ENCODE measurements at regions not wholly inside any gene's neighbourhood (a gene's known extent, or its start where the extent isn't known, plus 50 kb on each side); places are given as distances from the start of the nearest gene placed in this dataset.
A peak's percentile ranks its signal among the peaks of the same experiment; 100 is the strongest.
"Not testable (repeated sequence)": the region's sequence is repeated elsewhere in the genome, so short reads cannot be mapped to it uniquely, and the experiment has no call there.

DNA sequence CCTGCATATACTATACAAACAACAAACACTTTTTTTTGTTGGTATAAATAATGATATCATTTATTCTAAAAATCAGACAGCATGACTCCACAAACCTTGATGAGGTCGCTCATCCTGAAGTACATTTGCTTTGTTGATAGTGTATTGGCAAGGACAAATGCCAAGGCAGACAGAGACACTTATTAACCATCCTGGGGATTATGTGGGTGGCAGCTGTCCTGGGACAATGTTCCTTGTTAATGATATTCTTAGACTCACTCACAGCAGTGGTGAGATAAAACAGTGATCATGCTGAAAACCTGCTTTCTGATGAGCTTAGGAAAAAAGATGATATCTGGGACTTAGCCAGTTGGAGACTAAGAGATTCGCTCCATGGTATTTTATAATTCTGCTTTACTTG, 85.4 kb upstream of the OGFRL1 start:
- no peak for DNase-seq (ENCODE audit: low read depth)

DNA sequence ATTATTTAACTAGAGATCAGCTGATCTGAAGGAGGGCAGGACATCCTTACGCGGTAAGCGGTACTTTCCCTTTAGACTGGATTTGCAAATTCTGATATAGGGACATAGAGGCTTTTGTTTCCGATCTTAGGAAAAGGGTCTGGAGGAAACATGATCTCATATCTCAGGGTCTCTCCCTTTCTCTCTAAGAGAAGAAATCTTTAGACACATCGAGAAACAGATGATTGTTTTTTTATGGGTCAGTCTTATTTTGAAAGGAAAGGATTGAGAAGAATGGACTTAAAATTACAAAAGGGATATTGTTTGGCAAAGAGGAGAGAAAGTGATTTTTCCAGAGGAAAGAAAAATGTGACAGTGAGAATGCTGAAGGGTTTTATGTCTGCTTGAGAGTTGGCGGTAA, 83.9 kb upstream of the OGFRL1 start:
- no peak for DNase-seq (ENCODE audit: low read depth)

DNA sequence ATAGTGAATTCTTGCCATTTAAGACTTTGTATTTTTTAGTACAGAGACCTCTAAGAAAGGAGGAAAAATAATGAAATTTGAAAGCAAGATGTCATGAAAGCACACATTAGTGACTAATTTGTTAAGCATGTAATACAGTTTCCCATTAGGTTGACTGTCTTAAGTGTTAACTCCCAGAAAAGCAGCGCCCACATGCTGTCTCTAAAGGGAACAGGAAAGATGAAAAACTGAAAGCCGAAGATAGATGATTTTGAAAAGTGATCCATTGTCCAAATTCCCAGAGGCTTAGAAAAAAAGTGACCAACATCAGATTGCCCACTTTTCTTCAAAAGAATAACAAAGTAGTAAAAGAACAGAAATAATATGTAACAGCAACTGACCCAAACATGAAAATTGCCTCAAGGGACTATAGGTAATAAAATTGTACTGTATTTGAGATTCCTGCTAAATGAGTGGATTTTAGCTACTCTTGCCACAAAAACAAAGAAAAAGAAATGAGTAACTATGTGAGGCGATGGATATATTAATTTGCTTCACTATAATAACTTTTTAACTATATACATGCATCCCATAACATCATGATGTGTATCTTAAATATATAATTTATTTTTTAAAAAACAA, 83.2 kb upstream of the OGFRL1 start:
- peak; percentile 71 for DNase-seq (ENCODE audit: low read depth)

DNA sequence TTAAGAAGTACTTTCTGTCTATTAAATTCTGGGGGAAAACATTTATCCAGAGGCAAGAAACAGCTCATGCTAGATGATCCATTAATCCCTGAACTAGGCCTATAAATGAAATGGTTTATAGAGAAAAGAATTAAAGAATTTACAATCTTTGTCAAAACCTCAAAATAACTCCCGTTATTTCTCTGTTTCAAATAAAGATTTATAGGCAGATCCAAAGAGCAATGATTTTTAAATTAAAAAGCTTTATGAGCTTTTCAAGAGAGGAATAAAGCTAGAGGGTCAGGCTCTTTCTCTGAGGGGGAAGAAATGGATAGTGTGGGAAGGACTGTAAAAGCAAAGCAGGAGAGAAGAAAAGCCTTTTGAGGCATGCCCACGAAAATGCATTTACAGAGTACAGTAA, 82.5 kb upstream of the OGFRL1 start:
- DNase-seq (ENCODE audit: low read depth), result no peak

DNA sequence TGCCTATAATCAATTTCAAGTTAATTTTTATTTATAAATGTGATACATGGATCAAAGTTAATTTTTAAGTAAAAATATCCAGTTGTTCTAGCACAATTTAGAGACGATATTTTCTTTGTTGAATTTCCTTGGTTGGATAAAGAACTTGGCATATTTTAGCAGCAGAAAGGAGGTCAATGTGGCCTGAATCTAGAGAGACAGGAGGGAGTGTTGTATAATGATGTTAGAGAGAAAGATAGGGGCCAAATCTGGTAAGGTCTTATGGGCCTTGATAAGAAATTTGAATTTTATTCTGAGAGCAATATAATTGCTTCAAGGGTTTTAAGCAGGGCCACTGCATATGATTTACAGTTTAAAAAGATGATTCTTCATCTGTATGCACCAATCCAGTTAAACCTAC, 79.4 kb upstream of the OGFRL1 start:
- DNase-seq (ENCODE audit: low read depth), result no peak

DNA sequence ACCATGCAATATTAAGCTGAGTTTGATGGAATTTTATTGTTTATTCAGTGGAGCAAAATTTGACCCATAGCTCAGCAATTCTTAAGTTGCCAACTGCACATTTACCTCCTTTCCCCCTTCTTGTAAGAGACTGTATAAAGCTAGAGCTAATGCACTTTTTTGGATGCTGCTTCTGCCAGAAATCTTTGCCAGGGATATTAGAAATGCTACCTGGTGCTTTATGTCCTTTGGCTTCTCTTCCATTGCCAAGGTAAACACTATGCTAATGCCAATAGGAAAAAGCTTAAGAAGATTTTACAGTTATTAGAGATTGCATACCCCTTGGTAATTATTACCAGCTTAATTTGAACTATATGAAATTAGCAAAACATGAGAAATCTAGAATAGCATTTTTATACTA, 79.0 kb upstream of the OGFRL1 start:
- DNase-seq (ENCODE audit: low read depth), result no peak

DNA sequence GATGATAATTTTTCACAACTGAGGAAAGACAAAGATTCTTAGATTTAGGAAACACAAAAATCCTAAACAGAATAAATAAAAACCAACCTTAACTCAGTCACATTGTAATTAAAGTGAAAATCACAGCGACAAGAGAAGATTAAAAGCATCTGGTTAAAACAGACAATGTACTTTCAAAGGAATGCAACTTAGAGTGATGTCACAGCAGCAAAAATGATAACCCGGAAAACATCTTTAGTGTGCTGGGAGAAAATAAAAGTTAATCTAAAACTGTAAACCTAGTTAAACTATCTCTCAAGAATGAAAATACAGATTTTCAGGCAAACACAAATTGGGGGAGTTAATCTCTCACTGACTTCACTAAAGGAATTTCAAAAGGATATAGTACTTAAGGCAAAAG, 76.8 kb upstream of the OGFRL1 start:
- peak; percentile 30 for DNase-seq (ENCODE audit: low read depth)

DNA sequence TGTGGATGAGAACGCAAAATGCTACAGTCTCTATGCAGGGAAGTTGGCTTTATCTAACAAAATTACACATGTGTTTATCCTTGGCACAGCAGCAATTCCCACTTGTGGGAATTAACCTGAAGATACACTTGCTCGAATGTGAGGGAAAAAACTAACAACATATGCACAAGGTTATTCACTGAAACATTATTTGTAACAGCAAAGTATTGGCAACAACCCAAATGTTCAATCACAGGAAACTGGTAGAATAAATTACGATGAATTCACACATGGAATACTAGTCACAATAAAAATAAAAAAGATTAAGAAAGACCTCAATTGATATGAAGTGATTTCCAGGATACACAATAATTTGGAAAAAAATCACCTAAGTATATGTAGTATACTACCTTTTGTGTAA, 68.1 kb upstream of the OGFRL1 start:
- no peak for DNase-seq (ENCODE audit: low read depth)

DNA sequence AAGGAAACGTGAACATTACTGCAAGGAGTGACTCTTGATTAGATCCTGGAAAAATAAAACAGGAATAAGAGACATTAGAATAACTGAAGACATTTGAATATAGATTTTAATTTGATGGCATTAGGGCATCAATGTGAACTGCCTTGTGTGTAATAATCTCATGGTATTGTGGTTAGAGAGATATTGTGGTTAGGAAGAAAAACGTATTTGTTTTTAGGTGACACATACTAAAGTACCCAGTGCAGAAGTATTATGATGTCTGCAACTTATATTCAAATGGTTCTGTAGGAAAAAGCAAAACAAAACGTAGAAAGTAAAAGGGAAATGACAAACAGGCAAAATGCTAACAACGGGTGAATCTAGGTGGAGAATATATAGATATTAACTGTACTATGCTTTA, 65.9 kb upstream of the OGFRL1 start:
- no peak for DNase-seq (ENCODE audit: low read depth)

DNA sequence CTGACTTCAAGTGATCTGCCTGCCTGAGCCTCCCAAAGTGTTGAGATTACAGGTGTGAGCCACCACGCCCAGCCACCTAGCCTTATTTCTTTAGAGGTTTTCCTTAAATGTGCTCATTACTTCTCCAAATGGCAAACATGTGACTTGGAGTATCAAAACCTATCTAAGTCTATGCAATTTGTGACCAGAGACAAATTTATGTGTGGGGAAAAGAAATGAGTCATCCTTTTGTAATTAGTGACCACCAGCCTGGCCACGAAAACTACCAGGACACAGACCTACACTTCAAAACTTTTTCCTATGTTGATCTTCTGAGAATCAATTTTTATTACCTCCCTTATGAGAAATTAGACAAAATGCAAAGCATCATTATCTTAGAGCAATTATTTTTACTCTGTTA, 64.6 kb upstream of the OGFRL1 start:
- no peak for DNase-seq (ENCODE audit: low read depth)

DNA sequence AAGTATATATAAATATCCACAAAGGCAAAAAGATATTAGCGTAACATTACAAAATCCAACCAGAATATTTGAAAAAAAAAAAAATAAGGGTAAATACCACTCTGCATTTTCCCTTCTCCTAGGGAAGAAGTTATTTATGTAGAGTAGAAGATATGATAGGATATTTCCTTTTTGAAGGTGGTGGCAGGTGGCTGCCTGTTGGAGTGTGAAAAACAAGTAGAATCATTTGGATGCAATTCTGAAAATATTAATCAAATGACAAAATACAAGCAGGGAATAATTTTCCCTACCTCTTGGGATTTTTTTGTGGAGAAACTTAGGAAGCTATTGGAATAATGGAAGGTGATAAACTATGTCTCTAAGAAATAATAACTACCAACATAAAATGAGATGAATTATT, 62.5 kb upstream of the OGFRL1 start:
- no peak for DNase-seq (ENCODE audit: low read depth)

DNA sequence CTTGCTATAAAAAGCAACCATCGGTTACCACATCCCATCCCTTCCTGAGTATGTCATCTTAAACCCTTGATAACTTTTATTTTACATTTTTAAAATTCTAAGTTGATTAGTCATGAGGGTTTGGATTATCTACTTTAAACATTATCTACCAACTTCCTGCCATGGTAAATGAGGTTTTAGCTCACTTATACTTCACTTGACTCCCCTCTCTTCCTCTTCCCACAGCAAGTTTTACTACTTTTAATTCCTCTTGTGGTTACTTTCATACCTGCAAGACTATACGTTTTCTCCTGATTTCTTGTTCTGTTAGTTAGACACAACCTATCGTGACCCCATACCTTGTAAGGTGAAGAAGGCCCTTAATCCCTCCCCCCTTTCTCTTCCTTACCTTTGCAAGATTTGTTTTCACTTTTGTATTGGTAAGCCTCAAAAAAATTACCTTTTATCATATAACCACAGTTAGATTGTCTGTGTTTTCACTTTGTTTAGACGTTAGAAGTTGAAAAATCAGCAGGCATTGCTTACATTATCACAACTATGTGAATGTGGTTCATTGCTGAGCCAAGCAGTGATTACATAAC, 60.1 kb upstream of the OGFRL1 start:
- peak; percentile 77 for DNase-seq (ENCODE audit: low read depth)

DNA sequence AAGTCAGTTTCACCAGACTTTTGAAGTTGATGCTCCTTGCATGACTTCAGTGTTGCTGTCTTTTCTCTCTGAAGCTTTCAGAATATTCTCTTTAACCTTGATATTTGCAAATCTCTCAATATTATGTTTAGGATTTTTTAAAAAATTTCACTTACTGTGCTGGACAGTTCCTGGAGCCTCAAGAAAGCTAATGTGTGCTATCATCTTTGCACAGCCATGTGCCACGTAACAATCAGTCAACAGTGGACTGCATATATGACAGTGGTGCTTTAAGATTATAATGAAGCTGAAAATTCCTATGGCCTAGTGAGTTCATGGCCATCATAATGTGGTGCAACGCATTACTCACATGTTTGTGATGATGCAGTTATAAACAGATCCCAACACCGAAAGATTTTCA, 59.1 kb upstream of the OGFRL1 start:
- DNase-seq (ENCODE audit: low read depth), result peak; percentile 34

DNA sequence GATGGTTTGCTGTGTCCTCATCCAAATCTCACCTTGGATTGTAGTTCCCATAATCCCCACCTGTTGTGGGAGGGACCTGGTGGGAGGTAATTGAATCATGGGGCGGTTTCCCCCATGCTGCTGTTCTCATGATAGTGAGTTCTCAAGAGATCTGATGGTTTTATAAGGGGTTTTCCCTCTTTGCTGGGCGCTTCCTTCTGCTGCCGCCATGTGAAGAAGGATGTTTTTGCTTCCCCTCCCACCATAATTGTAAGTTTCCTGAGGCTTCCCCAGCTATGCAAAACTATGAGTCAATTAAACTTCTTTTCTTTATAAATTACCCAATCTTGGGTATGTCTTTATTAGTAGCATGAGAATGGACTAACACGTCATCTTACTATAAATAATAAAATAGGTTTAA, 55.7 kb upstream of the OGFRL1 start:
- DNase-seq (ENCODE audit: low read depth), result not testable (repeated sequence)

DNA sequence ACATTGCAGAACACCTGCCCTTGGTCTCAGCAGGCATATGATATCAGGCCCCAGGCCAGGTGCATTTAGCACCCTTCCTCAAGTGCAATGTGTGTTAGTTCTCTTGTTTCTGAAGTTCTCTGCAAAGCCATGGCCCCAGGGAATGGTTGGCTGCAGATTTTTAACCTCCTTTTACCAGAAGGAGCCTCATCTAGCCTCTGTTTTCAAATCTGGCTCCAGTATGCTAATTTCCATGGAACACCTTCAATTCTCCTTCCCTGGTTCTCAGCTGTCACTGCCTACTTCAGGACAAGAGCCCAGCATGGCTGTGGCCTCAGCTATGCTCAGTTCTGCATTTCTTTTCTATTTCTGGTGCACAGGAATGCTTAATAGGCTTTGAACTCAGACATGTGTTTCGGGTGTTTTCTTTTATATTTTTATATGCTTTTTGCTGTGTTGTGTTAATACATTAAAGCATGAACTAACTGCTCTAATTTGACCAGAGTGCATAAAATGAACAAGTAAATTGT, 51.6 kb upstream of the OGFRL1 start:
- DNase-seq (ENCODE audit: low read depth), result no peak

DNA sequence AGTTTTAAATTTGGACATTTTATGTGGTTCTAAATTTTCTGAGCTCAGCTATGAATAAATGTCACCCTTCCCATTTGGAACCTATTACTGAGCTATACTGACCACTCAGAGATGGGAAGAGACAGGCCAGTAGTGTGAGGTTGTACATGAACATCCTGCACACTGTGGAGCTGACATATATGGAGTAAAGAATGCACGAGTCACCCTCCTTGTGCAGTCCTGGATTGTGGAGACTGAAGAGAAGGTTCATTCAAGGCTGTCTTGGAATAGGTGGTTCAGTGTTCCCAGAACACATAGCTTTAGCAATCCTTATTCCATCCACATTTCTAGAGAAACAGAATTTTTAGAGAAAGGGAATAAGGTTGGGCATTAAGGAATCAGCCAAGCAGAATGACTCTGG, 50.3 kb upstream of the OGFRL1 start:
- DNase-seq (ENCODE audit: low read depth), result peak; percentile 53
